ENCODE measurements at regions not wholly inside any gene's neighbourhood (a gene's known extent, or its start where the extent isn't known, plus 50 kb on each side); places are given as distances from the start of the nearest gene placed in this dataset.

GRCh38 chrX:109862433-109862832 lies 129.4 kb upstream of the ACSL4 start (continued):
- no peak for TF ChIP-seq EP300 (IDR thresholded peaks at IDR 0.05; ENCODE audit: borderline replicate concordance in 1 of 2, control insufficient read depth in 1 of 2, low read depth in 2 of 2, low read length in 2 of 2)
- TF ChIP-seq EED (IDR thresholded peaks at IDR 0.05; ENCODE audit: low read depth) = no peak
- no peak for TF ChIP-seq SIX5 (IDR thresholded peaks at IDR 0.05; ENCODE audit: low read depth, low read length, severe bottlenecking)
- no peak for TF ChIP-seq BCL3 (IDR thresholded peaks at IDR 0.05; ENCODE audit: borderline replicate concordance, insufficient read depth, low read depth, low read length, poor library complexity, severe bottlenecking)
- TF ChIP-seq ZZZ3 (IDR thresholded peaks at IDR 0.05; ENCODE audit: control insufficient read depth, insufficient read length, low read depth) = no peak
- TF ChIP-seq SMAD1 (IDR thresholded peaks at IDR 0.05; ENCODE audit: low read depth, partially characterized antibody) = no peak
- TF ChIP-seq CEBPB (IDR thresholded peaks at IDR 0.05; ENCODE audit: borderline replicate concordance in 1 of 2, low read depth in 2 of 2, low read length in 2 of 2) = no peak
- TF ChIP-seq RELA (IDR thresholded peaks at IDR 0.05; ENCODE audit: borderline replicate concordance, partially characterized antibody) = no peak
- no peak for TF ChIP-seq ZSCAN29 (IDR thresholded peaks at IDR 0.05)
- no peak for TF ChIP-seq FOXK2 (IDR thresholded peaks at IDR 0.05)
- no peak for TF ChIP-seq ETV6 (conservative IDR thresholded peaks at IDR 0.05 in 1 of 2, IDR thresholded peaks at IDR 0.05 in 1 of 2; ENCODE audit: borderline replicate concordance in 1 of 2, low read depth in 1 of 2)
- TF ChIP-seq KAT2A (conservative IDR thresholded peaks at IDR 0.05; ENCODE audit: control insufficient read depth, low read depth, low read length) = no peak
- no peak for TF ChIP-seq ZNF622 (IDR thresholded peaks at IDR 0.05)
